Nephron progenitor cell (in vitro differentiated cells): ENCODE measurements at regions not wholly inside any gene's neighbourhood (a gene's known extent, or its start where the extent isn't known, plus 50 kb on each side); places are given as distances from the start of the nearest gene placed in this dataset.

Source experiments
- DNase-seq: peaks from one replicate; pipeline ENCODE4 v3.0.0; 2021
- H3K27ac Mint-ChIP-seq: 2 replicates; pipeline ENCODE4 v1.8.0; 2021; ENCODE audit warnings: mild to moderate bottlenecking, moderate library complexity, mixed read lengths
- H3K27me3 Mint-ChIP-seq: 2 replicates; pipeline ENCODE4 v1.8.0; 2021; ENCODE audit warnings: mild to moderate bottlenecking, low read depth, mixed read lengths; ENCODE audit not compliant: poor library complexity
- H3K36me3 Mint-ChIP-seq: 2 replicates; pipeline ENCODE4 v1.8.0; 2021; ENCODE audit warnings: low read depth, mixed read lengths
- H3K4me1 Mint-ChIP-seq: 2 replicates; pipeline ENCODE4 v1.8.0; 2021; ENCODE audit warnings: mixed read lengths
- H3K4me3 Mint-ChIP-seq: 2 replicates; pipeline ENCODE4 v1.8.0; 2021; ENCODE audit warnings: mild to moderate bottlenecking, moderate library complexity, mixed read lengths
- H3K9me3 Mint-ChIP-seq: 2 replicates; pipeline ENCODE4 v1.8.0; 2021; ENCODE audit warnings: mild to moderate bottlenecking, moderate library complexity, mixed read lengths
- CTCF ChIP-seq: fragments of 200-600 bp; sonication (generic); IDR thresholded peaks from 2 replicates; pipeline ENCODE4 v1.5.0; 2021; ENCODE audit warnings: antibody characterized with exemption

GRCh38 chr20:43302936-43303335 lies 113.2 kb upstream of the PTPRT start:
- no peak for DNase-seq
- H3K27me3 Mint-ChIP-seq, result peaks cover 8% of the 10 kb centered on the region
- no peak for TF ChIP-seq CTCF
- no peaks in the 10 kb centered on the region for H3K36me3 Mint-ChIP-seq
- no peak overlapping the region for H3K27ac Mint-ChIP-seq
- H3K4me3 Mint-ChIP-seq, result no peak overlapping the region
- peaks cover 1% of the 10 kb centered on the region for H3K9me3 Mint-ChIP-seq
- no peaks in the 10 kb centered on the region for H3K4me1 Mint-ChIP-seq

GRCh38 chr20:43300901-43301300 lies 111.2 kb upstream of the PTPRT start:
- peaks cover 6% of the 10 kb centered on the region for H3K9me3 Mint-ChIP-seq
- H3K36me3 Mint-ChIP-seq, result no peaks in the 10 kb centered on the region
- TF ChIP-seq CTCF, result no peak
- no peak overlapping the region for H3K27ac Mint-ChIP-seq
- peaks cover 10% of the 10 kb centered on the region for H3K27me3 Mint-ChIP-seq
- no peak overlapping the region for H3K4me3 Mint-ChIP-seq
- H3K4me1 Mint-ChIP-seq, result no peaks in the 10 kb centered on the region
- no peak for DNase-seq

- H3K9me3 Mint-ChIP-seq, result peaks cover 13% of the 10 kb centered on the region
- H3K27me3 Mint-ChIP-seq, result peaks cover 5% of the 10 kb centered on the region
- no peaks in the 10 kb centered on the region for H3K36me3 Mint-ChIP-seq
- DNase-seq, result no peak
- peaks cover 10% of the 10 kb centered on the region for H3K4me1 Mint-ChIP-seq
- no peak overlapping the region for H3K4me3 Mint-ChIP-seq
- TF ChIP-seq CTCF, result no peak
- no peak overlapping the region for H3K27ac Mint-ChIP-seq
Measured at GRCh38 chr20:43295781-43296180, 106.1 kb upstream of the PTPRT start.

- H3K4me3 Mint-ChIP-seq, result no peak overlapping the region
Measured at GRCh38 chr20:43295263-43295662, 105.6 kb upstream of the PTPRT start.

GRCh38 chr20:43294031-43294430 lies 104.3 kb upstream of the PTPRT start:
- TF ChIP-seq CTCF, result no peak
- Mint-ChIP-seq H3K4me3 (no peak overlapping the region), H3K4me1 (peaks cover 10% of the 10 kb centered on the region), H3K36me3 (no peaks in the 10 kb centered on the region), H3K9me3 (peaks cover 13% of the 10 kb centered on the region), H3K27ac (no peak overlapping the region), H3K27me3 (peaks cover 5% of the 10 kb centered on the region)
- DNase-seq, result no peak

More at GRCh38 chr20:43295263-43295662, 105.6 kb upstream of the PTPRT start:
- Mint-ChIP-seq H3K4me1 (peaks cover 10% of the 10 kb centered on the region), H3K27ac (no peak overlapping the region), H3K9me3 (peaks cover 13% of the 10 kb centered on the region), H3K27me3 (peaks cover 5% of the 10 kb centered on the region), H3K36me3 (no peaks in the 10 kb centered on the region)
- no peak for DNase-seq
- no peak for TF ChIP-seq CTCF

DNA sequence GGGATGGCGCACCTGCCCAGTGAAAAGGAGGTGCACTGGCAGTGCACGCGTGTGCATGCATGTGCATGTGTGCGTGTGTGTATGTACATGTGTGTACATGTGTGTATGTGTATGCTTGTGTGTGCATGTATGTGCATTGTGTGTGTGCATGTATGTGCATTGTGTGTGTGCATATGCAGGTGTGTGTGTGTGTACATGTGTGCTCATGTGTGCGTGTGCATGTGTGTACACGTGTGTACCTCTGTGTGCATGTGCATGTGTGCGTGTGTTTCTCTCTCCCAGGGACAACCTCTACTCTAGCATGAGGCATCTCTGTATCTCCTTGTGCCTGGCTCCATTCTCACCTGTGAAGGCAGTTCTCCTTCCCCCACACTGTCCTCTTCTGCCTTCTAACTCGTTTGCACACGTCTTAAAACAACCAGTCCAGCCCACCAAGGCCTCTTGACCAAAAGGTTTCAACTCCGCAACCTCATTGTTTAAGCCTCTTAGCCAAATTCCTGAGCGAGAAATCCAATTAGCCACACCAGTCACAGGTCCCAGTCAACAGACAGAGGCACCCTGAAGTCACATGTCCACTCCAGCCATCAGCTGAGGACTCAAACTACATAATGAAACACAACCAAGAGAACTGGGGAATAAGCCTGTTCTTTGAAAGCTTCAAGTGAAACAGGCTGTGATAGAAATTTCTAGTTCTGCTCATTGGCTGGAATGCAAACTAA lies 103.5 kb upstream of the PTPRT start:
- peaks cover 13% of the 10 kb centered on the region for H3K9me3 Mint-ChIP-seq
- no peak for TF ChIP-seq CTCF
- no peaks in the 10 kb centered on the region for H3K36me3 Mint-ChIP-seq
- no peak overlapping the region for H3K27ac Mint-ChIP-seq
- no peak for DNase-seq
- H3K4me3 Mint-ChIP-seq, result no peak overlapping the region
- peaks cover 5% of the 10 kb centered on the region for H3K27me3 Mint-ChIP-seq
- peaks cover 10% of the 10 kb centered on the region for H3K4me1 Mint-ChIP-seq
